ENCODE measurements at regions not wholly inside any gene's neighbourhood (a gene's known extent, or its start where the extent isn't known, plus 50 kb on each side); places are given as distances from the start of the nearest gene placed in this dataset.
A peak's percentile ranks its signal among the peaks of the same experiment; 100 is the strongest.

DNA sequence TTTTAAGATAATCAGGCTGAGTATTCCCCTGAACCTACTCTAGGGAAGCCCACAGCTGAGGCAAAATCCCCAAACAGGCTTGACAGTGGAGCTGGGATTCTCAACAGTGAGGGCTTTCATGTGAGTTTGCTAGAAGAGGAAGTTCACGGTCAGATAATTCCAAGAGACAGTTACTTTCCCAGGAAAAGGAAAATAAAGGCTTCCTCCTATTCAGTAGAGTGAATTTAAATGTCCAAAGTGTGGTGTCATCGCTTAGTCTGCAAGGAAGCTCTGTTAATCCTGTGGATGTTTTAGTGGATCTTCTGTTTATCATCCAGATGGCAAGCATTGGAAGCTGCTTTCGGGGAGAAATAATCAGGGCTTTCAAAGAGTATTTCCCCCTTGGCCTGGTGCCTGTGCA is 119.8 kb downstream of the RPIA start:
- TF ChIP-seq, protein P1, sequence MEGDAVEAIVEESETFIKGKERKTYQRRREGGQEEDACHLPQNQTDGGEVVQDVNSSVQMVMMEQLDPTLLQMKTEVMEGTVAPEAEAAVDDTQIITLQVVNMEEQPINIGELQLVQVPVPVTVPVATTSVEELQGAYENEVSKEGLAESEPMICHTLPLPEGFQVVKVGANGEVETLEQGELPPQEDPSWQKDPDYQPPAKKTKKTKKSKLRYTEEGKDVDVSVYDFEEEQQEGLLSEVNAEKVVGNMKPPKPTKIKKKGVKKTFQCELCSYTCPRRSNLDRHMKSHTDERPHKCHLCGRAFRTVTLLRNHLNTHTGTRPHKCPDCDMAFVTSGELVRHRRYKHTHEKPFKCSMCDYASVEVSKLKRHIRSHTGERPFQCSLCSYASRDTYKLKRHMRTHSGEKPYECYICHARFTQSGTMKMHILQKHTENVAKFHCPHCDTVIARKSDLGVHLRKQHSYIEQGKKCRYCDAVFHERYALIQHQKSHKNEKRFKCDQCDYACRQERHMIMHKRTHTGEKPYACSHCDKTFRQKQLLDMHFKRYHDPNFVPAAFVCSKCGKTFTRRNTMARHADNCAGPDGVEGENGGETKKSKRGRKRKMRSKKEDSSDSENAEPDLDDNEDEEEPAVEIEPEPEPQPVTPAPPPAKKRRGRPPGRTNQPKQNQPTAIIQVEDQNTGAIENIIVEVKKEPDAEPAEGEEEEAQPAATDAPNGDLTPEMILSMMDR (conservative IDR thresholded peaks at IDR 0.05; ENCODE audit: low read depth): no peak
- POLR2A ChIA-PET (ENCODE audit: low non-redundant PET): no interaction called here
- DNase-seq (ENCODE audit: low spot score): no peak
- CTCF ChIA-PET: no interaction called here
- no peak overlapping the region for H3K27ac ChIP-seq

DNA sequence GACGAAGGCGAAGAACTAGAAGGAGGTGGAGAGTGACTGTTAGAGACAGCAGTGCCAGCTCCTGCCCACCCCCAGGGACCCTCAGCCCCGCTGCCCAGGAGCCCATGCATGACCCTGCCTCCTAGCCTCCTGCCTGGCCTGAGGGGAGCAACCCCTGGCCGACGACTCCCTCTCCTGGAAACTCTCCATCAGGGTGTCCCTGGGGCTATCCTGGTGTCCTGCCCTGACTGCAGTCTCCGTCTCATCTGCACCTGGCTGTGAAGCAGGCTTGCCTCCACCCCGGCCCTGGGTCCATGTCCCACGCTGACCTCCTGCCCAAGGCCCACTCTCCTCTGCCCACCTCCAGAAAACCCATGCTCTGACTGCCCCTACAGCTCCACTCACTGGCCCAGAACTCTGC is 120.2 kb downstream of the RPIA start:
- no peak for DNase-seq (ENCODE audit: low spot score)
- TF ChIP-seq, protein P1 (conservative IDR thresholded peaks at IDR 0.05; ENCODE audit: low read depth): no peak
- H3K27ac ChIP-seq: no peak overlapping the region
- ChIA-PET POLR2A (ENCODE audit: low non-redundant PET) (no interaction called here), CTCF (no interaction called here)

DNA sequence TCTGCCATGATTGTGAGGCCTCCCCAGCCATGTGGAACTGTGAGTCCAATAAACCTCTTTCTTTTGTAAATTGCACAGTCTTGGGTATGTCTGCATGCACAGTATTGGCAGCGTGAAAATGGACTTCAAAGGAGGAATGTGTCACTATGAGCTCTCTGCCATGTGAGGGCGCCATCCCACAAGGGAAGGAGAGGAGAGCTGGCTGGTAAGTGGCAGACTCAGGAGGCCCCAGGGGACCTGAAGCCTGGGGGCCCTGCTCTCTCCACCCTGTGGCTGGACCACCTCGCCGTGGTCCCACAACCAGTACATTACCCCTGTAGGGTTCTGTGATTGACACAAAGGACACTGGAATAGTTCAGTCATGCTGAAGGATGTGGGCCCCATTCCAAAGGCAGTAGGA is 122.1 kb downstream of the RPIA start:
- POLR2A ChIA-PET (ENCODE audit: low non-redundant PET): no interaction called here

DNA sequence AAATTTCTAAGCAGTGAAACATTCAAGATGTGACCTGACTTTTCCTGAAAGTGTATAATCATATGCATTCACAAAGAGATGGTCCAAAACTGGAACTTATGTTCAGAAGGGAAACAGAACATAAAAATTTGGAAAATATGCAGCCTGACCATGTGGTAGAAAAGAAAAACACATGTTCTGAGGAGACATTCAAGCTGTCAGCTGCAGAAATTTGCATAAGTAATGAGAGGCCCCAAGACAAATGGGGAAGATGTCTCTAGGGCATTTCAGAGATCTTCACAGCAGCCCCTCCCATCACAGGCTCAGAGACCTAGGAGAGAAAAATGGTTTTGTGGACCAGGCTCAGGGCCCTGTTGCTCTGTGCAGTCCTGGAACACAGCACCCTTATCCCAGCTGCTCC is 123.8 kb downstream of the RPIA start:
- CTCF ChIA-PET: no interaction called here
- no peak for DNase-seq (ENCODE audit: low spot score)
- POLR2A ChIA-PET (ENCODE audit: low non-redundant PET): no interaction called here
- H3K27ac ChIP-seq: no peak overlapping the region
- TF ChIP-seq, protein P1 (conservative IDR thresholded peaks at IDR 0.05; ENCODE audit: low read depth): no peak

More for the DNA sequence above, 122.1 kb downstream of the RPIA start:
- H3K27ac ChIP-seq: no peak overlapping the region
- no peak for DNase-seq (ENCODE audit: low spot score)
- TF ChIP-seq, protein P1 (conservative IDR thresholded peaks at IDR 0.05; ENCODE audit: low read depth): no peak
- CTCF ChIA-PET: interaction anchor here (0.6 to 0.7 kb wide), 2 partner anchors 32 to 83 kb away, joined by 3 read pairs; no protein-coding TSS in a partner anchor

DNA sequence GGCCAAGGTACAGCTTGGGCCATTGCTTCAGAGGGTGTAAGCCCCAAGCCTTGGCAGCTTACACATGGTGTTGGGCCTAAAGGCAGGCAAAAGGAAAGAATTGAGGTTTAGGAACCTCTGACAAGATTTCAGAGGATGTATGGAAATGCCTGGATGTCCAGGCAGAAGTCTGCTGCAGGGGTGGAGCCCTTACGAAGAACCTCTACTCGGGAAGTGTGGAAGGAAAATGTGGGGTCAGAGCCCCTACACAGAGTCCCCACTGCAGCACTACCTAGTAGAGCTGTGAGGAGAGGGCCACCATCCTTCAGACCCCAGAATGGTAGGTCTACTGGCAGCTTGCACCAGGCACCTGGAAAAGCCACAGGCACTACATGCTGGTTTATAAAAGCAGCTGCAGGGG is 124.2 kb downstream of the RPIA start:
- H3K27ac ChIP-seq: no peak overlapping the region
- DNase-seq (ENCODE audit: low spot score): no peak
- TF ChIP-seq, protein P1 (conservative IDR thresholded peaks at IDR 0.05; ENCODE audit: low read depth): no peak
- CTCF ChIA-PET: no interaction called here
- POLR2A ChIA-PET (ENCODE audit: low non-redundant PET): no interaction called here

DNA sequence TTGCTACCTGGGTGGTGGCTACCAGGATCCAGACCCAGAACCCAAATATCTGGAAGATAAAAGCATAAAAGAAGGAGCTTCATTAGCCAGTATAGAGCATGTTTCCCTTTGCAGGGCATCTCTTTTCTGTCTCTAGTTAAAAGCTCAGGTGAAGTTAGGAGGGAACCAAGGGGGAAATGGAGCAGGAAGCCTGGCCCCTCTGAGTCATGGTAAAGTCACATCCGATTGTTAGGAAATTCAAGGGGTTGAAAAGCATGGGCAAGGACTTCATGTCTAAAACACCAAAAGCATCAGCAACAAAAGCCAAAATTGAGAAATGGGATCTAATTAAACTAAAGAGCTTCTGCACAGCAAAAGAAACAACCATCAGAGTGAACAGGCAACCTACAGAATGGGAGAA is 126.9 kb downstream of the RPIA start:
- TF ChIP-seq, protein P1 (conservative IDR thresholded peaks at IDR 0.05; ENCODE audit: low read depth): no peak
- CTCF ChIA-PET: no interaction called here
- DNase-seq (ENCODE audit: low spot score): peak; percentile 47
- no peak overlapping the region for H3K27ac ChIP-seq
- POLR2A ChIA-PET (ENCODE audit: low non-redundant PET): no interaction called here

DNA sequence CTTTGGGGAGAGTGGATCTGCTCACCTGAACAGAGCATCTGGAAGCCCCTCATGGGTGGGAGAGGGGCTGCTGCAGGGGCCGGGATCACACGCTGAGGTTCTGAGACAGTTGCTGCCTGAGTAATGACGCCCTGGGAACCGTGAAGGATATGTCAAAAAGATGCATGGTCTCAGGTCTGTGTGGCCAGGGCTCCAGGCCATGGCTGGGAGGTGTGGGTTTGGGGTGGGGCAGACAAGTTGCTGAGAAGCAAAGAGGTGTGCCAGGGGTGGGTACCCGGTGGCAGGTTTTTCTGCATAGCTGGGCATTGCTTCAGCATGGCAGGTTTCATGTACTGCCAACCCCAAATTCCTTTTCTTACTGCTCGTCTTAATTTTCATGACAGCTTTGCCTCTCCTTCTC is 133.5 kb downstream of the RPIA start:
- no peak for DNase-seq (ENCODE audit: low spot score)
- H3K27ac ChIP-seq: no peak overlapping the region
- ChIA-PET POLR2A (ENCODE audit: low non-redundant PET) (no interaction called here), CTCF (no interaction called here)
- TF ChIP-seq, protein P1 (conservative IDR thresholded peaks at IDR 0.05; ENCODE audit: low read depth): no peak

All from RWPE1 (cell line).